ENCODE measurements at regions not wholly inside any gene's neighbourhood (a gene's known extent, or its start where the extent isn't known, plus 50 kb on each side); places are given as distances from the start of the nearest gene placed in this dataset.
A peak's percentile ranks its signal among the peaks of the same experiment; 100 is the strongest.

- no peak overlapping the region for H3K9ac ChIP-seq
- peak overlapping the region in 9 of 11 experiments; percentile 7 to 49 (median 31); a peak in 13 of 22 replicates for H3K4me2 ChIP-seq
- no peak overlapping the region for H3K27ac ChIP-seq
- TF ChIP-seq Cebpa-rat (IDR thresholded peaks at IDR 0.05) = no peak
- no peaks in the 10 kb centered on the region for H3K27me3 ChIP-seq
- no peak overlapping the region for H3K4me3 ChIP-seq
- H3K9me3 ChIP-seq (replicated peaks in 1 of 11) = no peaks in the 10 kb centered on the region
- no peaks in the 10 kb centered on the region for H3K36me3 ChIP-seq
- H4K20me1 ChIP-seq = no peaks in the 10 kb centered on the region
- H3K4me1 ChIP-seq = peaks cover 0 to 18% (median 10%) of the 10 kb centered on the region in 10 experiments; a peak in 12 of 20 replicates
These were observed 325.0 kb upstream of the MSX2 start for GRCh38 chr5:174399411-174399810.

DNA sequence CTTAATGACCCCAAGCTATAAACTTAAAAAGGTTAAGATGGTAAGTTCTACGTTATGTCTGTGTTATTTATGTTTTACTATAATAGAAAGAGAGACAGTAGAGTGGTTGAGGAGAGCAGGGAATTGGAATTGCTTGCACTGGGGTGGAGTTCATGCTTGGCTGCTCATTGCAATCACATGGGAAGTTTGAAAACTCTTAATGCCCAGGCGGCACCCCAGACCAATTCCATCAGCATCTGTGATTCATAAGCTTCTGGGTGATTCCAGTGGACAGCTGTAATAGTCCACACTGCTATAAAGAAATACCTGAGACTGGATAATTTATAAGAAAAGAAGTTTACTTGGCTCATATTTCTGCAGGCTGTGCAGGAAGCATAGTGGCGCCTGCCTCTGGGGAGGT is 323.9 kb upstream of the MSX2 start:
- no peaks in the 10 kb centered on the region for H3K9me3 ChIP-seq (replicated peaks in 1 of 11)
- no peaks in the 10 kb centered on the region for H3K36me3 ChIP-seq
- H3K4me1 ChIP-seq = peaks cover 0 to 18% (median 10%) of the 10 kb centered on the region in 10 experiments; a peak in 12 of 20 replicates
- H3K27ac ChIP-seq = no peak overlapping the region
- H3K4me3 ChIP-seq = no peak overlapping the region
- no peaks in the 10 kb centered on the region for H3K27me3 ChIP-seq
- H3K9ac ChIP-seq = no peak overlapping the region
- TF ChIP-seq Cebpa-rat (IDR thresholded peaks at IDR 0.05) = no peak
- H4K20me1 ChIP-seq = no peaks in the 10 kb centered on the region
- H3K4me2 ChIP-seq = peak overlapping the region in 2 of 11 experiments; percentile 5 to 26; a peak in 4 of 22 replicates

DNA sequence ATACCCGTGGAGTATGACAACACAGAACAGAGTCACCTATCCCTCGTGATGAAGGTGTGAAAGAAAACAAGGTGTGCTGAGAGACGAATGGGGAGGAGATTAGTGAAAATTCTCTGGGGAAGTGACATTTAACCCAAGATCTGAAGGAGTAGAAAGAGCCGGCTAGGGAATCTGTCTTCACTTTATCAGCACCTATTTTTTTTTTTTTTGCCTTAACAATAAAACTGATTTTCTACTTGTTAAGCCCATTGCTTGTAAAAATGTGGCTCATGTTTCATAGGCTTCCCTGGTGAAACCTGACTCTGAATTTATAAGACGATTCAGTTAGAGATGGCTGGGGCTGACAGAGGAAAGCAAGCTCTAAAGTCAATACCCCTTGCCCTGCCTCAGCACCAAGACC is 322.6 kb upstream of the MSX2 start:
- Histone ChIP-seq H3K27me3 (no peaks in the 10 kb centered on the region), H3K27ac (no peak overlapping the region), H3K9ac (no peak overlapping the region), H3K4me1 (peaks cover 0 to 18% (median 10%) of the 10 kb centered on the region in 10 experiments; a peak in 12 of 20 replicates), H3K4me2 (no peak overlapping the region), H3K36me3 (no peaks in the 10 kb centered on the region), H4K20me1 (no peaks in the 10 kb centered on the region), H3K9me3 (replicated peaks in 1 of 11) (no peaks in the 10 kb centered on the region), H3K4me3 (no peak overlapping the region)
- no peak for TF ChIP-seq Cebpa-rat (IDR thresholded peaks at IDR 0.05)

DNA sequence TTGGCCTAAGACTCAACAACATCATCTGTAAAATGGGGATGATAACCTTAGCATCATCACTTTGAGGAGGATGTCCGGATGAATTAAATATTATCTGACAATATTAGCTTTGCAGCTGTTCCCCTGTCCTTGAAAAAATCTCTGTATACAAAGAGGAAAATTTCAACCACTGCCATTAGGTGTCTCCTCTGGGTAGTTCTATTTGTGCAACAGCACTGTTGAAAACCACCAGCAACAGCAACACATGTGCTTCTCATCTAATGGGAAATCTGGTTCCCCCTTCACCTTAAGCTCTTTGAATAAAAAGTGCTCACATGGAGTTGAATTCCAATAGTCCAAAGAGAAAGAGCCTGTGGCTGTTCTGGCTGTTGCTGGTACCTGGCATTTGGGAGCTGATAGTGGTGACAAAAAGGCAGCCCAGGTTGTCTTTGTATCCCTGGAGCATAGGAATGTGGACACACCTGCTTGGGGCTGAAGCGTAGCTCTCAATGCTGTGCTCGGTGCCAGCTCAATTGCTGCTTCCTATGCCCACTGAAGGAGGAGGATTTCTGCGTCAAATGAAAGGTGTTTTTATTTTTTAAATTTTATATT is 322.1 kb upstream of the MSX2 start:
- H3K27ac ChIP-seq = no peak overlapping the region
- no peaks in the 10 kb centered on the region for H3K27me3 ChIP-seq
- no peaks in the 10 kb centered on the region for H3K36me3 ChIP-seq
- no peak overlapping the region for H3K9ac ChIP-seq
- H3K4me1 ChIP-seq = peaks cover 0 to 18% (median 10%) of the 10 kb centered on the region in 10 experiments; a peak in 12 of 20 replicates
- no peaks in the 10 kb centered on the region for H3K9me3 ChIP-seq (replicated peaks in 1 of 11)
- H3K4me2 ChIP-seq = no peak overlapping the region
- H4K20me1 ChIP-seq = no peaks in the 10 kb centered on the region
- no peak overlapping the region for H3K4me3 ChIP-seq
- TF ChIP-seq Cebpa-rat (IDR thresholded peaks at IDR 0.05) = no peak

- Histone ChIP-seq H3K9ac (no peak overlapping the region), H3K27me3 (no peaks in the 10 kb centered on the region), H3K27ac (no peak overlapping the region), H3K36me3 (no peaks in the 10 kb centered on the region), H4K20me1 (no peaks in the 10 kb centered on the region), H3K4me1 (peaks cover 0 to 8% (median 4%) of the 10 kb centered on the region in 10 experiments; a peak in 7 of 20 replicates), H3K9me3 (replicated peaks in 1 of 11) (no peaks in the 10 kb centered on the region), H3K4me3 (no peak overlapping the region), H3K4me2 (no peak overlapping the region)
- TF ChIP-seq Cebpa-rat (IDR thresholded peaks at IDR 0.05) = no peak
These were observed 319.5 kb upstream of the MSX2 start for GRCh38 chr5:174404848-174405247.

DNA sequence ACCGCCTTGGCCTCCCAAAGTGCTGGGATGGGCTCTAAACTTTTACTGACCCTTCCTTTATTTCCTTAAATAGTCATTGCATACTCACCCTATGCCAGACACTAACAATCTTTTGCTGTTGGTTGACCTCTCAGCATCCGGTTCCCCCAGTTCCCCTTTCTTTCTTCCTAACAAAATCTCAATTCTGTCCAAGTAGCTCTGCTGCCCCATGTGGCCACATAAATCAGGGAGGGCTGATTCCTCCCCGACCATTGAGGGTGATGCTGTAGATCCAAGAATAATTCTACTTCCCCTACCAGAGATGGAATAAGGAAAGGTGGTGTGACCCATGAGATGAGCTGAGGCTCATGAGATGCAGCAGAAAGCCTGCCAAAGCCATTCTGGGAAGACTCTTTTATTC is 315.3 kb upstream of the MSX2 start:
- no peaks in the 10 kb centered on the region for H4K20me1 ChIP-seq
- no peaks in the 10 kb centered on the region for H3K9me3 ChIP-seq (replicated peaks in 1 of 11)
- H3K4me1 ChIP-seq = peaks cover 0 to 5% (median 0%) of the 10 kb centered on the region in 10 experiments; a peak in 3 of 20 replicates
- TF ChIP-seq Cebpa-rat (IDR thresholded peaks at IDR 0.05) = no peak
- no peak overlapping the region for H3K4me3 ChIP-seq
- peak overlapping the region in 2 of 11 experiments; percentile 1 to 15; a peak in 4 of 22 replicates for H3K4me2 ChIP-seq
- no peak overlapping the region; a peak in 1 of 22 replicates for H3K27ac ChIP-seq
- no peaks in the 10 kb centered on the region for H3K27me3 ChIP-seq
- no peaks in the 10 kb centered on the region for H3K36me3 ChIP-seq
- no peak overlapping the region for H3K9ac ChIP-seq

DNA sequence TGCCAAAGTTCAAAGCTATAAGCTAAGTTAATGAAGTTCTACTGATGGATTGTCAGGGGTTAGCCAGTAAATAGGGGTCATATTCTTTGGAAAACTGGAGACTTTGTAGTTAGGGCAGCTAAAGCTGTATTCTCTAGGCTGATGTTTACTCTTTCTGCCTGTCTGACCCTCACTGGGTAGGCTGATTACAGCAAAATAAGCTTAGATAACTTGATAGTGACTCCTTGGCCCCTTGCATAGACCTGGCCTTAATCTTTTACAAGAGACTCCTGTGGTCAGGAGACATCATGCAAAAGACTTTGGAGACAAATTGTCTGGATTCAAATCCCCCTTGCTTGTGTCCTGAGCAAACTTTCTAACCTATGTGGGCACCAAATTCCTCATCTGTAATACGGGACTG is 314.4 kb upstream of the MSX2 start:
- no peaks in the 10 kb centered on the region for H3K36me3 ChIP-seq
- no peak overlapping the region for H3K9ac ChIP-seq
- peaks cover 0 to 5% (median 0%) of the 10 kb centered on the region in 10 experiments; a peak in 3 of 20 replicates for H3K4me1 ChIP-seq
- no peaks in the 10 kb centered on the region for H3K27me3 ChIP-seq
- no peaks in the 10 kb centered on the region for H3K9me3 ChIP-seq (replicated peaks in 1 of 11)
- H4K20me1 ChIP-seq = no peaks in the 10 kb centered on the region
- H3K27ac ChIP-seq = no peak overlapping the region
- H3K4me3 ChIP-seq = no peak overlapping the region
- no peak overlapping the region for H3K4me2 ChIP-seq
- no peak for TF ChIP-seq Cebpa-rat (IDR thresholded peaks at IDR 0.05)

DNA sequence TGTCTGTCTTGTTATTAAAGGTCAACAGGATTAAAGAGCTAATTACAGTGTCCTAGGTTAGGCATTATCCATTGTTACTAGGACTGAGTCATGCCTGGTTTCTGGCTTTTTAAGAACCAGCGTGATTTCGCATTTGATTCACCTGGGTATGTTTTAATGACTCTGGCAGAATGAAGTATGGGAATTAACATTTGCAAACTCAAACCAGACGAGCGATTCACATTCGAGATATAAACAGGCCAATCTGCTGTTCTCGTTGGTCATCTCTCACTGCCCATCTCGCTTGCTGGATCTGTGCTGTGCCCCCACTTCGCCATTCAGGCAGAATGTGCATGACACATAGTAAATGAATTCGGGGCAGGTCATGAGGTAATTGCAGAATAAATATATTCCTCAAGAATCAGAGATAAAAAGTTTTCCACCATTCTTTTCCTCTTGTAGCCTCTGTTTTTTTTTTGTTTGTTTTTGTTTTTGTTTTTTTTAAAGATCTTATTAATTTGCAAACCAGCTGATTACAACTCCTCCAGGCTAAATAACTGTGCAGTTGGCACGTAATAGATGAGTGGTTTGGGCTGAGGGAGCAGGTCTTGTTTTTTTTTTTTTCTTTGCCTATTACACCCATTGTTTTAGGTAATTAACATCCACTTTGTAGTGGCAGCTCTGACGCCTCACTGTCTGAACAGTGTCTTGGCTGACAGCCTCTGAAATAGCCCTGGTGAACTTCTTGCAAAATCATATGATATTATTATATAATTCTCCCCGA is 313.5 kb upstream of the MSX2 start:
- Histone ChIP-seq H4K20me1 (no peaks in the 10 kb centered on the region), H3K9ac (no peak overlapping the region), H3K9me3 (replicated peaks in 1 of 11) (no peaks in the 10 kb centered on the region), H3K4me1 (peaks cover 0 to 5% (median 0%) of the 10 kb centered on the region in 10 experiments; a peak in 3 of 20 replicates), H3K4me2 (no peak overlapping the region), H3K27ac (no peak overlapping the region), H3K4me3 (no peak overlapping the region), H3K27me3 (no peaks in the 10 kb centered on the region), H3K36me3 (no peaks in the 10 kb centered on the region)
- no peak for TF ChIP-seq Cebpa-rat (IDR thresholded peaks at IDR 0.05)

DNA sequence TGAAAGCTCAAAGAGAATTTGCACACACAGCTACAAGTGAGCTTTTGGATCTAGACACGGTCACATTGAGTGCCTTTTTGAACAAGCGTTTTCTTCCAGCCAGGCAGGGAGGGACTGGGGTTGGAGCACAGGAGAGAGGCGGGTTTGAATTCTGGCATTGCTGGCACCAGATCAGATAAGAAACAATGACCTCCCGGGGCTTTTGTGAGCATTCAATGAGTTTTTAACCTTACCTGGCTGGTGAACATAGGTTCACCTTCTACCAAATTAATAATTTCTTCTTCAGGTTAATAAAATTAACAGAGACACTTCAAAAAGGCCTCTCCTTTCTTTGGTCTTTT is 312.9 kb upstream of the MSX2 start:
- no peak overlapping the region for H3K4me2 ChIP-seq

More for the DNA sequence above, 312.9 kb upstream of the MSX2 start:
- H3K9me3 ChIP-seq (replicated peaks in 1 of 11) = no peaks in the 10 kb centered on the region
- no peaks in the 10 kb centered on the region for H4K20me1 ChIP-seq
- TF ChIP-seq Cebpa-rat (IDR thresholded peaks at IDR 0.05) = no peak
- H3K36me3 ChIP-seq = no peaks in the 10 kb centered on the region
- no peaks in the 10 kb centered on the region for H3K27me3 ChIP-seq
- H3K9ac ChIP-seq = no peak overlapping the region
- no peak overlapping the region for H3K4me3 ChIP-seq
- H3K4me1 ChIP-seq = peaks cover 0 to 5% (median 0%) of the 10 kb centered on the region in 10 experiments; a peak in 3 of 20 replicates
- no peak overlapping the region for H3K27ac ChIP-seq
